Mononuclear cell (primary cell): ENCODE measurements at regions not wholly inside any gene's neighbourhood (a gene's known extent, or its start where the extent isn't known, plus 50 kb on each side); places are given as distances from the start of the nearest gene placed in this dataset.

ENCODE experiments used
- H3K27me3 ChIP-seq: 2 replicates; pipeline ENCODE4 v1.6.0; 2011; ENCODE audit warnings: low read length, control low read depth; ENCODE audit not compliant: insufficient read depth
- H3K4me1 ChIP-seq: 2 replicates; pipeline ENCODE4 v1.5.1; 2011; ENCODE audit warnings: mild to moderate bottlenecking, low read length, control low read depth; ENCODE audit not compliant: insufficient read depth
- H3K4me3 ChIP-seq: 2 replicates; pipeline ENCODE4 v1.5.1; 2011; ENCODE audit warnings: mild to moderate bottlenecking, low read length, moderate library complexity
- H3K9me3 ChIP-seq: 2 replicates; pipeline ENCODE4 v1.5.1; 2011; ENCODE audit warnings: low read depth, mild to moderate bottlenecking, control low read depth, low read length

GRCh38 chr4:81751531-81752289 lies 280.0 kb upstream of the RASGEF1B start:
- Histone ChIP-seq H3K9me3 (no peaks in the 10 kb centered on the region), H3K27me3 (no peaks in the 10 kb centered on the region), H3K4me3 (no peak overlapping the region), H3K4me1 (peaks cover 10% of the 10 kb centered on the region)

DNA sequence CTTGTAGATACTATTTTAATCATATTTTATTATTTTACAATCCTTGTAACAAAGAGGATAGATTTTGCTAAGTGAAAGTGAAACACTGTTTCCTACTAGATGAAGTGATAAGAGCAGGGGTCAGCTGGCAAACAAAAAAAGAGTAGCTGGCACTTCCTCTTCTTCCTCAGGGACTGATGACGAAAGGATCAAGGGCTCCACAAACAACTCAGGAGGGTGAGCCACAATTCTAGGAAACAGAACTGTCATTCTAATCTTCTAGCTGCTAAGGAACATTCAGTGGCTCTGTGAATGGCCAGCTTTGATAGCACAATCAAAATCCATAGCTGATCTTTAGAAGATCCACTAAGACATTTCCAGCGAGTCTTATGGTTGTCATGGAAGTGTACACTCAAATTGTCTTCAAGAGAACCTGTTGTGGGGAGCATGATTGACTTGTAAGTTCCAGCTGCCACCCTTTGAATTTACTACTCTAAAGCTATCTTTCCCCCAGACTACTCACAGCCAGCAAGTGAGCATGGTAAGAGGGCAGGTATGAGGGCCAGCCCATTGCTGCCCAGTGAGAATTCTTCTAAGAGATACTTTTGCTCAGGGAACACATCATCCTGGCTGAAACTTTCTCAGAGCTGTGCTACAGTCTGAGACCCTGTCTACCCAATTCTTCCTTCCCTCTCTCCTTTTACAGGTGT lies 275.7 kb upstream of the RASGEF1B start:
- H3K4me3 ChIP-seq = no peak overlapping the region
- no peaks in the 10 kb centered on the region for H3K27me3 ChIP-seq

DNA sequence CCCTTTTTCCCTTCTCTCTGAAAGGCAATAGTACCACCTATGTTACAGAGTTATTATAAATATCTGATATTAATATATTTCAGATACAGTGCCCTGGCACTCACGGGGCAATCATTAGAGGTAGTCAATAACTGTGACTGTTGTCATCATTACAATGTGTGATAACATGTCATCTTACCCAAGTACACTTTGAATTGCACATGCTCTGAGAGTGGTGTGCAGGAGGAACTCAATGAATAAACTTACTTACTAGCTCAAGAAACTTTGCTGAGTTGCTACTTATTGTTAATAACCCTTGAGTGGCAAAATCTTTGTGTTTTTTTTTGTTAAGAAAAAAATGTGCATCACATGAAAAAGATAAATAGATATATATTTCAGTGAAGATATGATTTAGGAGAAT lies 275.1 kb upstream of the RASGEF1B start:
- H3K27me3 ChIP-seq = no peaks in the 10 kb centered on the region
- peaks cover 11% of the 10 kb centered on the region for H3K4me1 ChIP-seq
- no peak overlapping the region for H3K4me3 ChIP-seq
- H3K9me3 ChIP-seq = no peaks in the 10 kb centered on the region

More for the DNA sequence above, 275.7 kb upstream of the RASGEF1B start:
- Histone ChIP-seq H3K4me1 (peaks cover 11% of the 10 kb centered on the region), H3K9me3 (no peaks in the 10 kb centered on the region)

- peaks cover 11% of the 10 kb centered on the region for H3K4me1 ChIP-seq
- H3K9me3 ChIP-seq = no peaks in the 10 kb centered on the region
- H3K4me3 ChIP-seq = no peak overlapping the region
- H3K27me3 ChIP-seq = no peaks in the 10 kb centered on the region
Observed at GRCh38 chr4:81746071-81746470, 274.4 kb upstream of the RASGEF1B start.

DNA sequence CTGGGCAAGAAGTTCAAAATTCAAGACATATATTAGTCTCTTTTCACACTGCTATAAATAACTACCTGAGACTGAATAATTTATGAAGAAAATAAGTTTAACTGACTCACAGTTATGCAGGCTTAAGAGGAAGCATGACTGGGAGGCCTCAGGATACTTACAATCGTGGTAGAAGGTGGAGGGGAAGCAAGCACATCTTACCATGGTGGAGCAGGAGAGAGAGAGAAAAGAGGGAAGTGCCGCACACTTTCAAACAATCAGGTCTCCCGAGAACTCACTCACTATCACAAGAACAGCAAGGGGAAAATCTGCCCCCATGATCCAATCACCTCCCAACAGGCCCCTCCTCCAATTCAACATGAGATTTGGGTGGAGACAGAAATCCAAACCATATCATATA lies 273.3 kb upstream of the RASGEF1B start:
- H3K27me3 ChIP-seq = no peaks in the 10 kb centered on the region
- H3K4me3 ChIP-seq = no peak overlapping the region
- H3K9me3 ChIP-seq = no peaks in the 10 kb centered on the region
- H3K4me1 ChIP-seq = peaks cover 22% of the 10 kb centered on the region

DNA sequence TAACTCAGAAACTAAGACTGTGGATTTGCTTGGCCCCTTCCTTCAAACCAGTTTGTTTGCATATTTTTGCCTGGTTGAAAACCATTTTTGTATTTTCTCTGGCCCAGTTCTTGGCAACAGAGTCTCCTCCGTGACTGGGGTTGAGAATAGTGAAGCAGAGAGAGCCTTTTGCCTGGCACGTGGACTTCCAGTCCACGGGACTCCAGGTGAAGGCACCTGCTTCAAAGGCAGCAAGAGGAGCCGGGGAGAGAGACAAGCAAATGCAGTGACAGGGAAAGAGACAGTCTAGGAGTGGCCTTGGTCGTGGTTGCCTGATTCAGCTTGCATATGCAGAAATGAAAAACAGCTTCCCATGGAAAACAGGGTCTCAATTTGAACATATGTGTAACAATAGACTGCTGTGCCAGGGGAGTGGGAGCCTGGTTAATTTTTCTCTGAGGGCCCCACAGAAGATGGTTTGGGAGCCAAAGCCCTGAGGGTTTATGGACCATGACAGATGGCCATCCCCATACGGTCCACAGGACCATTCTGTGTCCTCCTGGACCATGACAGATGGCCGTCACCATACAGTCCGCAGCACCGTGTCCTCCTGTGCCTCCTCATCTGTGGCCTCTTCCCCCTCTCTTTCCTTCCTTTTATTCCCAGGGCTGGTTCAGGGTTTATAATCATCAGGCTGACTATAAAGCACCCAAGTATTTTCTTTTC lies 272.2 kb upstream of the RASGEF1B start:
- H3K4me1 ChIP-seq = peaks cover 25% of the 10 kb centered on the region
- no peak overlapping the region for H3K4me3 ChIP-seq

DNA sequence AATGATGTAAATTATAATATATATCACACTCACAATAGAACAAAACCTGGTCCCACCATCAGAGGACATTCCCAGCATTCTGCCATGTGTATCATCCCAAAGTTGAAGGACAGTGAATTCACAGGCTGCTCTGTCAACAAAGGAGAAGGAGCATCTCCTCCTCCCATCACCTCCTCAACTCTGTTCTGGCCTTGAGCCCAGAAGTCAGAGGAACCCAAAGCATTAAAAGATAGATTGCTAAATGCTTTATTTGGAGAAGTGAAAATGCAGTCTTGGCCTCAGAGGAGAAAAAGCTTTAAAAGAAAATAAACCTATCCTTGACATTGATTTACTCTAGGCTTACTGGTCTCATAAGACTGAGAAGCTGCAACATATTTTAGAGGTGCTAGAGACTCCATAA lies 268.8 kb upstream of the RASGEF1B start:
- Histone ChIP-seq H3K9me3 (no peaks in the 10 kb centered on the region), H3K4me3 (no peak overlapping the region), H3K27me3 (no peaks in the 10 kb centered on the region), H3K4me1 (peaks cover 14% of the 10 kb centered on the region)

More for the DNA sequence above, 272.2 kb upstream of the RASGEF1B start:
- no peaks in the 10 kb centered on the region for H3K27me3 ChIP-seq
- H3K9me3 ChIP-seq = no peaks in the 10 kb centered on the region

- Histone ChIP-seq H3K4me3 (no peak overlapping the region), H3K4me1 (peaks cover 14% of the 10 kb centered on the region), H3K9me3 (no peaks in the 10 kb centered on the region), H3K27me3 (no peaks in the 10 kb centered on the region)
Observed at GRCh38 chr4:81738891-81739290, 267.2 kb upstream of the RASGEF1B start.

- H3K4me1 ChIP-seq = peaks cover 14% of the 10 kb centered on the region
- no peaks in the 10 kb centered on the region for H3K27me3 ChIP-seq
- no peaks in the 10 kb centered on the region for H3K9me3 ChIP-seq
- no peak overlapping the region for H3K4me3 ChIP-seq
Observed at GRCh38 chr4:81737865-81738559, 266.3 kb upstream of the RASGEF1B start.

- H3K4me3 ChIP-seq = no peak overlapping the region
- peaks cover 14% of the 10 kb centered on the region for H3K4me1 ChIP-seq
Observed at GRCh38 chr4:81736324-81736723, 264.6 kb upstream of the RASGEF1B start.

DNA sequence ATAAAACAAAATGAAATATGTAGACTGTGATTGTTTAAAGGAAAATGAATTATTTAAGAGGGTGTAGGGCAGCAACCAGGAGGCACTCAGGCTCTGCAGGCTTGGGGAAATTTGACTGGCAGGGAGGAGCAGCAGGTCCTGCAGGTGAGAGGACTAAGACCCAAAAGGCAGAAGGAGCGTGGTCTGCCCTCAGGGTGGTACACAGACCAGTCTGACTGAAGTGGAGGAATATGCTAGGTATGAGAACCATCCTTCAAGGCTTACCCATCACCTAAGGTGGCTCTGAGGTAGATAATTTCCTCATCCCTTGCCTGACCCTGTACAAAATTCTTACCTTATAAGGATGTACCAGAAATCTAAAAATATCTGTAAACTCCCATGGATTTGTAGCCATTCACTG lies 261.3 kb upstream of the RASGEF1B start:
- H3K9me3 ChIP-seq = no peaks in the 10 kb centered on the region
- H3K4me1 ChIP-seq = no peaks in the 10 kb centered on the region
- H3K4me3 ChIP-seq = no peak overlapping the region
- no peaks in the 10 kb centered on the region for H3K27me3 ChIP-seq

More at GRCh38 chr4:81736324-81736723, 264.6 kb upstream of the RASGEF1B start:
- Histone ChIP-seq H3K27me3 (no peaks in the 10 kb centered on the region), H3K9me3 (no peaks in the 10 kb centered on the region)

GRCh38 chr4:81724925-81725329 lies 253.2 kb upstream of the RASGEF1B start:
- Histone ChIP-seq H3K4me3 (no peak overlapping the region), H3K9me3 (no peaks in the 10 kb centered on the region), H3K4me1 (peaks cover 6% of the 10 kb centered on the region), H3K27me3 (peaks cover 3% of the 10 kb centered on the region)

DNA sequence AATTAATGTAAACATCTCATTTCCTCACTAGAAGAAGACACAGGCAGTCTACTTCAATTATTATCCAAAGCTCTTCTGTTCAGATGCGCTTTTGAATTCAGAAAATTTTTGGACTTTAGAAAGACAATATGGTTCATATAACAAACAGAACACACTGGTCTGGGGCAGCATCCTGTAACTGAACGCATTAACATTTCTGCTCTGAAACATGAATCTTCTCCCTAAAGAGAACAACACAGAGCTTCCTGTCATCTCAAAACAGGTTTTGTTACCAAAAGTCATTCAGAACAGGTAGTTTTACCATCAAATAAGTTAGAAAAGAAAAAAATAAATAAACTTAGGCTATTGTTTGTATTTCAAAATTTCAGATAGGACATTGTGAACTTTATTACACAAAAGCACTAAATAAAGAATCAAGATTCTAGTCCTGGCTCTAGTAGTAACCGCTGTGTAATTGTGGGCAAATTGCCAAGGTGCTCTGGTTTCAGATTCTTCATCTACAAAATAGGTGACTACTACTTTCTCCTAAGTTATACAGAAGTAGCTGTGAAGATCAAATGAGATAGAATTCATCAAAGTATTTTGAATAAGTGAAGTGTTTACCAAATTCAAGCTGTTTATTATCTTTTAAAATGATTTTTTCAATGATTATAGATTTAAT lies 252.3 kb upstream of the RASGEF1B start:
- no peaks in the 10 kb centered on the region for H3K9me3 ChIP-seq
- H3K4me1 ChIP-seq = peaks cover 6% of the 10 kb centered on the region
- no peak overlapping the region for H3K4me3 ChIP-seq
- H3K27me3 ChIP-seq = peaks cover 3% of the 10 kb centered on the region

GRCh38 chr4:81723019-81723884 lies 251.5 kb upstream of the RASGEF1B start:
- H3K9me3 ChIP-seq = no peaks in the 10 kb centered on the region
- H3K27me3 ChIP-seq = peaks cover 3% of the 10 kb centered on the region
- H3K4me1 ChIP-seq = peaks cover 6% of the 10 kb centered on the region
- H3K4me3 ChIP-seq = no peak overlapping the region
